Large intestine (tissue), 3 donors: ENCODE measurements at regions not wholly inside any gene's neighbourhood (a gene's known extent, or its start where the extent isn't known, plus 50 kb on each side); places are given as distances from the start of the nearest gene placed in this dataset.
"Not testable (repeated sequence)": the region's sequence is repeated elsewhere in the genome, so short reads cannot be mapped to it uniquely, and the experiment has no call there.

Source experiments
- DNase-seq, 2 donors: peaks; one replicate each; pipeline versions ENCODE4 v3.0.0 to v3.0.0-alpha.2; 2013
- H3K27ac ChIP-seq: one replicate; pipeline ENCODE4 v1.5.1; 2013; ENCODE audit warnings: low read length
- H3K27me3 ChIP-seq: 2 replicates; pipeline ENCODE4 v1.6.1; 2013; ENCODE audit warnings: low read length; ENCODE audit not compliant: control insufficient read depth, insufficient read depth
- H3K36me3 ChIP-seq: 2 replicates; pipeline ENCODE4 v1.6.1; 2013; ENCODE audit warnings: low read length; ENCODE audit not compliant: control insufficient read depth, insufficient read depth
- H3K4me1 ChIP-seq: one replicate; pipeline ENCODE4 v1.6.1; 2013; ENCODE audit warnings: low read length; ENCODE audit not compliant: control insufficient read depth, insufficient read depth
- H3K4me3 ChIP-seq: one replicate; pipeline ENCODE4 v1.5.1; 2013; ENCODE audit warnings: low read length
- H3K9me3 ChIP-seq: one replicate; pipeline ENCODE4 v1.6.1; 2013; ENCODE audit warnings: mild to moderate bottlenecking, low read depth, low read length, moderate library complexity; ENCODE audit not compliant: control insufficient read depth
- WGBS: methylation state at CpG from one replicate; pipeline ENCODE4 v1.1.5; 2013; ENCODE audit warnings: low lambda C conversion rate; ENCODE audit not compliant: insufficient coverage; 5-methylcytosine and 5-hydroxymethylcytosine counted together

DNA sequence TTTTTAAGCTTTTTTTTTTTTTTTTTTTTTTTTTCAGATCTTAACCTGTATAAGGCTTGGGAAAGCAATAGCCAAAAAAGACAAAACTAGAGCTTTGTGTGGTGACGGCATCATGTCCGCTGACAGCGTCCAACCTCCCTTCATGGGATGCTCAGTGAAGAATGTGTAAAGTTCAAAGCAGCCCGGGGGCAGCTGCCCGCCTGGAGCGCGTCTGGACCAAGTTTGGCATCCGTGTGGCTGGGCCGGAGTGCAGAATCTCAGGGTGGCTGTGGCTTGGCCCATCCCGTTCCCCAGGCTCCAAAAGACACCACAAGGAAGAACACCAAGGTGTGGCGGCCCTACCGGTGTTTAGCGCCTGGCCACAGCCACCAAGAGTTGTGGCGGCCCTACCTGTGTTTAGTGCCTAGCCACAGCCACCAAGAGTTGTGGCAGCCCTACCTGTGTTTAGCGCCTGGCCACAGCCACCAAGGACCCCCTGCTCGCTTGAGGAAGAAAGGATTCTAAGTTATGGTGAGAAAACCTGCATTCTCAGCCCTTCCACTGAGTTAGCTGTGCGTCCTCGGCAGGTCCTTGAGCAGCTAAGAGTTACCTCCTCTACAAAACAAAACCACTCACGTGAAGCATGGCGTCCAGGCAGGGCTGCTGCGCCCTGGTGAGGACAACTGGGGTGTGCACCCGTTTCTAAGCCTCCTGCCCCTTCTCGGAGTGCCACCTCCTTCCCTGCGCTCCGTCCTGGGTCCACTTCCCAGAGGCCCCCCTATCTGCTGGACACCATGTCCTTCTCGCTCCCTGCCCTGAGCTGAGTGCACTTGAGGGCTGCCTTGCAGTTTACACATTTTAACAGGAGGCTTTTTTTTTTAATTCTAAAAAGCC lies 103.6 kb upstream of the SALL3 start:
- H3K4me1 ChIP-seq, result no peaks in the 10 kb centered on the region

DNA sequence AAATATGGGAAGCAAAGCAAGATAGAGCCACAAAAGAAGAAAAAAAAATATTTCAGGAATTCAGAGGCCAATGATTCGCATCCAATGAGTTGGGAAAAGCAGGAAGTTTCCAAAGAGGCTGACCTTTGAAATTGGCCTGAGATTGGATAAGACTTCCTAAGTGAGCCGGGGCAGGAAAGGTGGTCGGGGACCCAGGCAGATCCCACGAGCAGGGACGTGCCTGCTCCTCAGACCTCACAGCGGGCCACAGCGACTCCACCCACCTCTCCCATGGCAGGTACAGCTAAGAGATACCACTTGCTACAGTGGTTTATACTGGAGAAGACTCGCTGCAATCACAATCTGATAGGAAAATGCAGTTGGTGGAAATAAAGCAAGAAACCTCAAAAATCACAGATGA lies 102.8 kb upstream of the SALL3 start:
- Histone ChIP-seq H3K9me3 (no peaks in the 10 kb centered on the region), H3K27me3 (no peaks in the 10 kb centered on the region), H3K27ac (no peak overlapping the region), H3K4me1 (no peaks in the 10 kb centered on the region), H3K36me3 (no peaks in the 10 kb centered on the region), H3K4me3 (no peak overlapping the region)
- 83% methylated on average over 1 of the region's 8 CpGs for WGBS
- DNase-seq, result no peak

More for the DNA sequence above, 103.6 kb upstream of the SALL3 start:
- Histone ChIP-seq H3K27ac (no peak overlapping the region), H3K27me3 (no peaks in the 10 kb centered on the region), H3K4me3 (no peak overlapping the region), H3K9me3 (no peaks in the 10 kb centered on the region), H3K36me3 (no peaks in the 10 kb centered on the region)
- no CpG with 5 or more reads among the region's 26 CpGs for WGBS
- DNase-seq, result no peak

DNA sequence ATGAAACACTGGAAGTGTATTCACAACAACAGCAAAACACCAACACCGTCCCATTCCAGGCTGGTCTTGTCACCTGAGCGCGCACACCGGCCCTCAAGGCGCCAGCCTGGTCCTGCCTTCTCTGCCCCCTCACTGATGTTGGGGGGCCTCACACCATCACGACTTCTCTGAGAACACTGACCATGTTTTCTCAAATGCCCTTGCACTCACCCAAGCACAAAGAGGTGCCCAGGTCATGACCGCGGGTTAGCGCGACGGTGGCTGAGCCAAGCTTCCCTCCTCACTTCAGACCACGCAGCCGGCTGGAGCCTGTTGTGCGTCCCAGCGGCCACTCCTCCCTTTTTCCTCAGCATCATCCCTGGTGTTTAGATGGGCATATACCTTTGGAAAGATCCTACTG lies 101.3 kb upstream of the SALL3 start:
- Histone ChIP-seq H3K36me3 (no peaks in the 10 kb centered on the region), H3K27ac (no peak overlapping the region), H3K9me3 (no peaks in the 10 kb centered on the region), H3K4me3 (no peak overlapping the region), H3K27me3 (no peaks in the 10 kb centered on the region), H3K4me1 (no peaks in the 10 kb centered on the region)
- DNase-seq, result no peak
- WGBS, result no CpG with 5 or more reads among the region's 15 CpGs

DNA sequence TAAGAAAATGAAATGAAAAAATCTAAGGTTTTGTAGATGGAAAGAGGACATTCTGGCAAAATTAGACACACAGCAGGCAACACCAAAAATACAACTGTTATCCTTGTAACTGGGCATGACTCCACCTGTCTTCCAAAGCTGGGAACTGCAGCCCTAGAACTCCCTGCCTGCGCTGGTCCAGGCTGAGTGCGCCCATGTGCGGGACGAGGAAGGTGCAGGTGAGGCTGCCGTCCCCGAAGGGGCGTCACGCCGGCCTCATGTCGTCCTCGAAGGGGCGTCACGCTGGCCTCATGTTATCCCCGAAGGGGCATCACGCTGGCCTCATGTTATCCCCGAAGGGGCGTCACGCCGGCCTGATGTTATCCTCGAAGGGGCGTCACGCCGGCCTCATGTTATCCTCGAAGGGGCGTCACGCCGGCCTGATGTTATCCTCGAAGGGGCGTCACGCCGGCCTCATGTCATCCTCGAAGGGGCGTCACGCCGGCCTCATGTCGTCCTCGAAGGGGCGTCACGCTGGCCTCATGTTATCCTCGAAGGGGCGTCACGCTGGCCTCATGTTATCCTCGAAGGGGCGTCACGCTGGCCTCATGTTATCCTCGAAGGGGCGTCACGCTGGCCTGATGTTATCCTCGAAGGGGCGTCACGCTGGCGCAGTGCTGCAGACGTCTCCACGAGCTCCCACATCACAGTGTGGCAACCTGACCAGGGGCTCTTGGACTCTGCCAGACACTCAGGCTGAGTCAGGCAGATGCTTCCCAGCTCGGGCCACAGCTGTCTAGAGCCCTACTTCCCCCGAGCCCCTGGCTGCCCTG lies 100.3 kb upstream of the SALL3 start:
- not testable (repeated sequence) for DNase-seq, H3K4me1 ChIP-seq, H3K4me3 ChIP-seq, H3K36me3 ChIP-seq, H3K9me3 ChIP-seq, H3K27me3 ChIP-seq, H3K27ac ChIP-seq
- WGBS, result no CpG with 5 or more reads among the region's 56 CpGs

DNA sequence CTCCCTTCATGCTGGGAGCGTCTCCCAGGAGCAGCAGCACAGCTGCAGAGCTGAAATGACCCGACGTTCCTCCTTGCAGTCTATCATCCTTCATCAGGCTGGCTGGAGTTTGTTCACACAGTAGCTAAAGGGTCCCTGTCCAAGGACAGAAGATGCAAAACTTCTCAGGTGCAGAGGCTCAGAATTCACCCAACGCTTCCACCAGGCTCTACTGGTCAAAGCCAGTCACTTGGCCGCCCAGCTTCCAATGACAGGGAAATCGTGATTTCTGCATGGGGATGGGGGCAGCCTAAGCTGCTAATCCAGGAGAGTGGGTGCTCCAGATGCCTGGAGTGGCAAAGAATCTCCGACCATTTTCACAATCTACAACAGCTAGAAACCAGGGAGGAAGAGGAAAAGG lies 97.0 kb upstream of the SALL3 start:
- no peak overlapping the region for H3K27ac ChIP-seq
- H3K27me3 ChIP-seq, result no peaks in the 10 kb centered on the region
- no peak for DNase-seq
- WGBS, result no CpG with 5 or more reads among the region's 7 CpGs
- H3K9me3 ChIP-seq, result no peaks in the 10 kb centered on the region
- no peak overlapping the region for H3K4me3 ChIP-seq
- no peaks in the 10 kb centered on the region for H3K4me1 ChIP-seq
- H3K36me3 ChIP-seq, result no peaks in the 10 kb centered on the region

DNA sequence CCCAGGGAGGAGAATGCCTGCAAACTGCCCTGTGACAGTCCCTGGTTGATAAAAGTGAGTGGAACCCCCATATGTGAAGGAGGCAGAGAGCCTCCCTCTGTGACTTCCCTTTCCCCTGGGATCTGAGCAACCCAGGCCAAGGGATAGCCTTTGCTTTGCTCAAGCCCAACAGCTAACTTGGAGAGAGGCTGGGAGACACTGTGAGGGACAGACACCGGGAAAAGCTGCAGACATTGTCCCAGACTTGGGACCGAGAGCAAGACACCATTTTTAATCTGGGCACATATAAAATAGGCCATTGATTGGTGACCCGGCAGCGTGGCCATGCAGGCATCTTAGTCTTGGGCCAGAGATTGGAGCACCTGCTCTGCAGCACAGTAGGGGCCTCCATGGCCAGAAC lies 96.1 kb upstream of the SALL3 start:
- no peaks in the 10 kb centered on the region for H3K4me1 ChIP-seq
- no peak overlapping the region for H3K4me3 ChIP-seq
- no peaks in the 10 kb centered on the region for H3K27me3 ChIP-seq
- H3K36me3 ChIP-seq, result no peaks in the 10 kb centered on the region
- H3K27ac ChIP-seq, result no peak overlapping the region
- H3K9me3 ChIP-seq, result no peaks in the 10 kb centered on the region
- no peak for DNase-seq
- WGBS, result no CpG with 5 or more reads among the region's 4 CpGs

DNA sequence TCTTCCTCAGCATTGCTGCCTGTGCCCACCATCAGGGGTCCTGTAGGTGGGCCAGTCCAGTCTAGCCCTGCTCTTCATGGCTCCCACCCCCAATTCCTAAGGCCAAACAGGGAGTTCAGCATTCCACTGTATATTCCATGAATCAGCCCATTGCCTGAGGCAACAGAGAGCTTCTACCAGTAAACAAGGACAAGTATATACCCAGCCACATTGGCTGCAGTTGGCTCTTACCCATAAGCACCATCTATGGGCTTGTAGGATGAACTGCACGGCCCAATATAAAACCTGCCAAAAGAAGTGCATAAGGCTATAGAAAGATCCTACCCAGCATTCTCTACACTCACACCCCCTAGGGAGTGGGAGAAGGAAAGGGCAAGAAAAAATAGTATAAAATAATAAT lies 95.1 kb upstream of the SALL3 start:
- Histone ChIP-seq H3K4me1 (no peaks in the 10 kb centered on the region), H3K27ac (no peak overlapping the region), H3K27me3 (no peaks in the 10 kb centered on the region), H3K36me3 (no peaks in the 10 kb centered on the region), H3K4me3 (no peak overlapping the region), H3K9me3 (no peaks in the 10 kb centered on the region)
- no peak for DNase-seq
- WGBS, result no CpG with 5 or more reads among the region's 1 CpG

DNA sequence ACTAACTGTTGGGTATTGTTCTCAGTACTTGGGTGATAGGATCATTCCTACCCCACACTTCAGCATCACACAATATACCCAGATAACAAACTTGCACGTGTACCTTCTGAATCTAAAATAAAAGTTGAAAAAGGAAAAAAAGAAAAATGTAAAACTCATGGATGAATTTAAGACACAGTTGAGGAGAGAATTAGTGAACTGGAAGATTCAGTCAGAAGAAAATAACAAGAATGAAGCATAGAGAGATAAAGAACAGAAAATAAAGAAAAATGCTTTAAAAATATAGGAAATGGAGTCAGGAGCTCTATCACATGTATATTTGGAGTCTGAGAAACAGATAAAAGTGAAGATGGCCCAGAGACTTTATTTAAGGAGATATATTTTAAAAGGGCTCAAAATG lies 90.4 kb upstream of the SALL3 start:
- 80% methylated on average over 1 of the region's 1 CpG for WGBS
- no peaks in the 10 kb centered on the region for H3K4me1 ChIP-seq
- no peaks in the 10 kb centered on the region for H3K27me3 ChIP-seq
- peaks cover 3% of the 10 kb centered on the region for H3K9me3 ChIP-seq
- no peaks in the 10 kb centered on the region for H3K36me3 ChIP-seq
- DNase-seq, result no peak
- H3K27ac ChIP-seq, result no peak overlapping the region
- no peak overlapping the region for H3K4me3 ChIP-seq

DNA sequence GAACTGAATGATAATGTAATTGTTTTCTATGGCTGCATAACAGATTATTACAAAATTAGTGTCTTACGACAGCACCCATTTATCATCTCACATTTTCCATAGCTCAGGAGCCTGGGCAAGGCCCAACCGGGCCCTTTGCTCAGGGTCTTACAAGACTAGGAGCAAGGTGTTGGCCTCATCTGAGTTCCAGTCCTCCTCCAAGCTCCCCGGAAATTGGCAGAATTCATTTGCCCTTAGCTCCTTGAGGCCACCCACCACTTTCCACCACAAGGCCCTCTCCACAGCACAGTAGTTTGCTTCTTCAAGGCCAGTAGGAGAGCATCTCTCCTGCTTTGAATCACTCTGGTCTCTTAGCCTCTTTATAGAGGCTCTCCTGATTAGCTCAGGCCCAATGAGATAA lies 89.2 kb upstream of the SALL3 start:
- no peaks in the 10 kb centered on the region for H3K4me1 ChIP-seq
- no CpG with 5 or more reads among the region's 3 CpGs for WGBS
- H3K36me3 ChIP-seq, result no peaks in the 10 kb centered on the region
- no peaks in the 10 kb centered on the region for H3K27me3 ChIP-seq
- H3K9me3 ChIP-seq, result peaks cover 3% of the 10 kb centered on the region
- no peak for DNase-seq
- H3K4me3 ChIP-seq, result no peak overlapping the region
- no peak overlapping the region for H3K27ac ChIP-seq

DNA sequence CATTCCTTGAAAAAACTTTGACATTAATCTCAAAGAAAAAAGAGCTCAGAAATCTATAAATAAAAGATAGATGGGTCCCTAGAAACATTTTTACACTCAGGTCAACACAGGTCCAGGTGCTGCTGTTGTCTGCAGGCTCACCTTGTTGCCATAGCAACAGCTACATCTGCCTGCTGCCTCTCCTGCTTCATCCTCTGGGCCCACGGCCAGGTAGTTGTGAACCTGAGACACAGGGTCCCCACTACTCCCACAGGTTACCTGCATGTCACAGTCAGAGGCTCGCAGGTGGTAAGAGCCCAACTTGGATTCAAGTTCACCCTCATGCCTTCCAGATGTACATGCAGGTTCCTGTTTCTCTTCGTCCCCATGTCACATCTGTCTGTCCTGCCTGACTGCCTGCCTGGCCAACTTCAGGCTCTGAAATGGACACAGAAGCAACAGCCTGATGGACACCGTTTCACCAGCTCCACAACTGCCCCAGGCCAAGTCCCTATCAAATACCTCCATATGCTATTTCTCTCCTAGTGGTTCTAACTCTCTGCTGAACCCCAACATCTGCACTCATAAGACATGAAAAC lies 88.3 kb upstream of the SALL3 start:
- peaks cover 3% of the 10 kb centered on the region for H3K9me3 ChIP-seq
- no peaks in the 10 kb centered on the region for H3K4me1 ChIP-seq
- WGBS, result no CpG with 5 or more reads among the region's 4 CpGs
- no peak overlapping the region for H3K4me3 ChIP-seq
- no peak for DNase-seq
- no peak overlapping the region for H3K27ac ChIP-seq
- no peaks in the 10 kb centered on the region for H3K27me3 ChIP-seq
- no peaks in the 10 kb centered on the region for H3K36me3 ChIP-seq
